ENCODE measurements at regions not wholly inside any gene's neighbourhood (a gene's known extent, or its start where the extent isn't known, plus 50 kb on each side); places are given as distances from the start of the nearest gene placed in this dataset.
"Not testable (repeated sequence)": the region's sequence is repeated elsewhere in the genome, so short reads cannot be mapped to it uniquely, and the experiment has no call there.

GRCh38 chr2:87634106-87634505, 113.8 kb upstream of the PLGLB2 start:
- H3K9me3 ChIP-seq; intact Hi-C loops (cut with DNase I; ENCODE audit: low total_unique reads): not testable (repeated sequence)
- WGBS, 5 donors = 76 to 88% (median 84%) methylated on average over 4 to 6 of the region's 7 CpGs

GRCh38 chr2:87634971-87635650, 112.8 kb upstream of the PLGLB2 start:
- H3K36me3 ChIP-seq; H3K27me3 ChIP-seq (replicated peaks in 1 of 7); H3K4me1 ChIP-seq; H3K27ac ChIP-seq; H3K4me3 ChIP-seq; DNase-seq; intact Hi-C loops (cut with DNase I; ENCODE audit: low total_unique reads); H3K9me3 ChIP-seq: not testable (repeated sequence)
- 72 to 87% (median 79%) methylated on average over 8 of the region's 10 CpGs for WGBS, 5 donors

More at GRCh38 chr2:87634106-87634505, 113.8 kb upstream of the PLGLB2 start:
- not testable (repeated sequence) for H3K4me1 ChIP-seq; H3K27me3 ChIP-seq (replicated peaks in 1 of 7); H3K4me3 ChIP-seq; H3K27ac ChIP-seq; DNase-seq; H3K36me3 ChIP-seq

DNA sequence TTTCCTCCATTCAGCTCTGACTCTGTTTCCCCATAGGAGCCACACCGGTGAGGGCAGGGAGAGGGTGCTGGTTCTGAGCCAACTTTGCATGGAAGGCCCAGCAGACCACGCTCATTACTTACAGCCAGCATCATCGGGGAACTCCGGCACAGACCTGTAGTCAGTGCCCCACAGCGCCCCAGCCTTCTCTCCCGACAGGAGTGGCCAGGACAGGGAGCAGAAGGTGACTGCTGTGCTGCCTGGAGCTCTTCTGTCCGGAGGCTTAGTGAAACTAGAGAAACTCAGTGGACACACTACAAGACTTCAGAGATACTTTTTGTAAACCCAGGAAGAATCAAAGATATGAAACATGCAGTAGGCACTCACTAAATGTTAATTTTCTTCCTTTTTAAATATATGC, 111.6 kb upstream of the PLGLB2 start:
- H3K27me3 ChIP-seq (replicated peaks in 1 of 7); H3K36me3 ChIP-seq; DNase-seq; H3K27ac ChIP-seq; H3K9me3 ChIP-seq; H3K4me3 ChIP-seq; intact Hi-C loops (cut with DNase I; ENCODE audit: low total_unique reads); H3K4me1 ChIP-seq: not testable (repeated sequence)
- WGBS, 5 donors = 79 to 96% (median 93%) methylated on average over 2 to 6 of the region's 7 CpGs

DNA sequence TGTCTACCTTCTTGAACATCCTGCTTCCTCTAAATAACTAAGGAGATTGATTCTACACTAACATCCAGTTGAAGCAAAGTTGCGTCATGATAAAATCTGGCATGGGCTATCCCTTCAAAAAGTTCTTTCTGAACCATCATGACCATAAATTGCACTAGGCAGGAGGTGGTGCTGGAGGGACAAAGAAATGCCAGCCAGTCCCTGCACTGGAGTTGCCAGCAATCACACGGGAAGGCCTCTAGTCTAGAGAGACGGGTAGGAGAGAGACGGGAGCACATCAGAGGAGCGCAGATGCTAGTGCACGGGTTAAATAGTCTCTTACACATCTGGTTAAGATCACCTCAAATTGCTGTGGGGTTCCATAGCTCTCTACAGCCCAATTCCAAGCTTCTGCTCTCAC, 111.2 kb upstream of the PLGLB2 start:
- DNase-seq; H3K9me3 ChIP-seq; H3K4me3 ChIP-seq; H3K27ac ChIP-seq; H3K36me3 ChIP-seq; intact Hi-C loops (cut with DNase I; ENCODE audit: low total_unique reads); H3K27me3 ChIP-seq (replicated peaks in 1 of 7); H3K4me1 ChIP-seq: not testable (repeated sequence)
- WGBS, 5 donors = 78 to 96% (median 92%) methylated on average over 5 of the region's 6 CpGs

- H3K27me3 ChIP-seq (replicated peaks in 1 of 7); H3K36me3 ChIP-seq; DNase-seq; H3K9me3 ChIP-seq; intact Hi-C loops (cut with DNase I; ENCODE audit: low total_unique reads); H3K4me1 ChIP-seq; H3K27ac ChIP-seq; H3K4me3 ChIP-seq: not testable (repeated sequence)
- 86 to 96% (median 93%) methylated on average over 11 to 15 of the region's 15 CpGs for whole genome bisulfite sequencing, 5 donors
These were observed 110.5 kb upstream of the PLGLB2 start for GRCh38 chr2:87637249-87637990.

- H3K27ac ChIP-seq; H3K4me3 ChIP-seq; DNase-seq; intact Hi-C loops (cut with DNase I; ENCODE audit: low total_unique reads); H3K9me3 ChIP-seq; H3K36me3 ChIP-seq; H3K4me1 ChIP-seq; H3K27me3 ChIP-seq (replicated peaks in 1 of 7): not testable (repeated sequence)
- WGBS, 5 donors = 67 to 83% (median 71%) methylated on average over 9 to 10 of the region's 10 CpGs
These were observed 109.6 kb upstream of the PLGLB2 start for GRCh38 chr2:87638114-87638807.

- DNase-seq; H3K27me3 ChIP-seq (replicated peaks in 1 of 7); intact Hi-C loops (cut with DNase I; ENCODE audit: low total_unique reads); H3K36me3 ChIP-seq; H3K9me3 ChIP-seq; H3K27ac ChIP-seq; H3K4me1 ChIP-seq; H3K4me3 ChIP-seq: not testable (repeated sequence)
- WGBS, 5 donors = 96 to 100% (median 100%) methylated on average over 2 to 3 of the region's 7 CpGs; no CpG with 5 or more reads in 2 of the 5 donors
These were observed 109.0 kb upstream of the PLGLB2 start for GRCh38 chr2:87638872-87639271.

- intact Hi-C loops (cut with DNase I; ENCODE audit: low total_unique reads) = not testable (repeated sequence)
These were observed 108.0 kb upstream of the PLGLB2 start for GRCh38 chr2:87639801-87640440.

GRCh38 chr2:87640961-87641563, 106.8 kb upstream of the PLGLB2 start:
- H3K9me3 ChIP-seq; DNase-seq; H3K27me3 ChIP-seq (replicated peaks in 1 of 7); intact Hi-C loops (cut with DNase I; ENCODE audit: low total_unique reads); H3K27ac ChIP-seq; H3K4me1 ChIP-seq; H3K36me3 ChIP-seq; H3K4me3 ChIP-seq: not testable (repeated sequence)
- 78 to 92% (median 86%) methylated on average over 3 to 4 of the region's 4 CpGs for WGBS, 5 donors

More at GRCh38 chr2:87639801-87640440, 108.0 kb upstream of the PLGLB2 start:
- not testable (repeated sequence) for DNase-seq; H3K27ac ChIP-seq; H3K4me3 ChIP-seq; H3K27me3 ChIP-seq (replicated peaks in 1 of 7); H3K36me3 ChIP-seq; H3K9me3 ChIP-seq; H3K4me1 ChIP-seq
- WGBS, 5 donors = 72 to 91% (median 83%) methylated on average over 6 to 11 of the region's 15 CpGs

DNA sequence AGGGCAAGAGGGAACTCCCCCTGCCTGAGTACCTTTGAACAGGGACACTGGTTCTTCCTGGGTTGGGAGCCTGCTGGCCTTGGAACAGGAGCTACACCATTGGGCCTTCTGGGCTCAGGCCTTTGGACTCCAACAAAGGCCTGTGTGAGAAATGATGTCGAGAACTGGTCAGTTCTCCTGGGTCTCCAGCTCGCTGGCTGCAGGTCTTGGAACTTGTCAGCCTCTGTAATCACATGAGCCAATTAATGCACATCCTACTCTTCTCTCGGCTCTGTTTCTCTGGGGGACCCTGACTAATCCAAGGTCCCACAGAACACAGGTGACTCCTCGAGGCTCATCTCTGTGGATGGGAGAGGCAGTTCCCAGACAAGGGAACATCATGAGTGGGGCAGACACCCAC, 104.7 kb upstream of the PLGLB2 start:
- H3K4me3 ChIP-seq; H3K27ac ChIP-seq; intact Hi-C loops (cut with DNase I; ENCODE audit: low total_unique reads); DNase-seq; H3K9me3 ChIP-seq; H3K4me1 ChIP-seq; H3K36me3 ChIP-seq; H3K27me3 ChIP-seq (replicated peaks in 1 of 7): not testable (repeated sequence)
- 88 to 100% (median 94%) methylated on average over 2 to 4 of the region's 4 CpGs; no CpG with 5 or more reads in 2 of the 5 donors for WGBS, 5 donors

Data from spleen (tissue), 11 donors.